Central memory CD4-positive, alpha-beta T cell (primary cell): ENCODE measurements at regions not wholly inside any gene's neighbourhood (a gene's known extent, or its start where the extent isn't known, plus 50 kb on each side); places are given as distances from the start of the nearest gene placed in this dataset.

ENCODE experiments used
- DNase-seq: peaks from one replicate; pipeline ENCODE4 v3.0.0; 2022

DNA sequence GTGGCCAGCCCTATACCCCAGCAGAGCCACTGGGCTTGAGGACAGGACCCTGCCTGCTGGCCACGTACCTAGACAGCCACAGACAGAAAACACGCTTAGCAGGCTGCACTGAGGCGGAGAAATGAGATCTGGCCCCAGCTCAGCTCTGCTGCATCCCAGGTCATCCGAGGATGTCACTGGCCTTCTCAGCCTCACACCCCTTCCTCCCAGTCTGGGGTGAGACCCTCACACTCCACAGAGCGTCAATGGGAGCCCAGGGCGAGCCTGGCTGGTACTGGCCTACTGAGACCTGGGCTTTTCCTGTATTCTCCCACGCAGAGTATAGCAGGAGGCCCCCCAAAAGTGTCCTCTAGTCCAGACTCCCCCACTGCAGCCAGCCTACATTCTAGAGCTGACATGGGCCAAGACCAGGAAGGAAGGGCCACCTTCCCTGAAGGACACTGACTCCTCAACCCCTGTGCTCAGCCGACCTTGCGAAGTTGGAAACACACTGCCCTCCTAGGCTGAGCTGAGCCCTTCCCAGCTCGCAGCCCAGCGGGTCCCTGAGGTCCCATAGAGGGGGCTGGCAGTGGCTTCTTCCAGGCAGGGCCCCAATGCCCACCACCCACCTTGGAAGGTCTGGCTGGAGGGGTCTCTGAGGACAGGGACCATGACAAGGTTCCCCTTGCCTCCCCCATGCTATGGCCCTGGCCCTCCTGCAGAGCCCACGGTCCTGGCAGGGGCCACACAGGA is 65.9 kb upstream of the LINC01488 start:
- no peak for DNase-seq

DNA sequence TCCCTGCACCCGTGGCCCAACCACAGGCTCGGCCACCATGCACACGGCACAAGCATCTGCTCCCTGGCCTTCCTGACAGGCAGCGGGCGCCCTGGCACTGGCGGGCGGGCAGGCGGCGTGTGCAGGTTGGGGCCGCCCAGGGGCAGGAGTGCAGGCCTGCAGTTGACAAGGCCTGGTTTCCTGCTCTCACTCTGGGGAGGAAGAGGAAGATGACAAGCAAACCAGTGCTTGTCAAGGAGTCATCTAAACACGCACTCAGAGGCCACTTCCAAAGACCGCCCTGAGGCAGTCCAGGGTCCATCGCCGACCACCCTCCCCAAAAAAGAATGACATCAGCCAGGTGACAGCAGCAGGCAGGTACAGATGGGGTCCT is 65.3 kb upstream of the LINC01488 start:
- no peak for DNase-seq

DNA sequence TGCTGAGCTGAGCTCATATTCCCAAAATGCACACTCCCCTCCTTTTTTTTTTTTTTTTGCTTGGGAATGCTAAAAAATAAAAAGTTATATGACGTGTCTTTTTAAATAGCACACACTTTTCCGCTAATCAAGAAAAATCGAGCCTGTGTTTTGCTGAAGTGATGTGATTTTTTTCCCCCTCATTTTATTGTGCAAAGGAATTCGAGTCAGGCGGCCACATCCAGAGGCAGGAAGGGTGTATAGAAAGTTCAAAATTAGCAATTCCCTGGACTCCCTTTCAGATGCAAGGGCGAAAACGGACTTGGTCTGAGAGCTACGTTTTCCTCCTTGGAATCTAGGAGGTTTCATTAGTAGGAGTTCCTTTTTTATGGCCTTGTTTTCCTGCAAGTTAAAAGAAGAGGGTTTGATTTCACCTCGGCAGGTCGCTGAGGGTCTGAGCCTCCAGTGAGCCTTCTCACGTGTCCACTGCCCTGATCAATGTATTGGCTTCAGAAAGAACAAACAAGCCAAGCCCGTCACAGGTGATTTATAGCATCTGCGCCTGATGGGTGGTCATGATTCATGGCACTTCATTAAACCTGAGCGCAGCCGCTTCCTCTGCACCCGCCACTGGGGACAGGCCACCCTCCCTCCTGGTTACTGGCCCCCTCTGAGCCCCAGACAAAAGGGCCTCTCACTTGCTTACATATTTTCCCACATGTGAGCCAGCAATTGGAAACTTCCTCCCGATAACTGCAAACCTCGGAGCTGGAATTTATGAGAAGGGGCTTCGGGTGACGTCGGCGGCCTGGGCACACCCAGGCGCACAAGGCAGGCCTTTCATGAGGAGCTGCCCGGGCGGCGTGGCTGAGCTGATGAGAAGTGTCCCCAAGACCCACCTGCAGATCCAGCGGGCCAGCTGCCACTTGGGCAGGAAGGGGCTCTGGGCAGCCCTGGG is 64.4 kb upstream of the LINC01488 start:
- no peak for DNase-seq

DNA sequence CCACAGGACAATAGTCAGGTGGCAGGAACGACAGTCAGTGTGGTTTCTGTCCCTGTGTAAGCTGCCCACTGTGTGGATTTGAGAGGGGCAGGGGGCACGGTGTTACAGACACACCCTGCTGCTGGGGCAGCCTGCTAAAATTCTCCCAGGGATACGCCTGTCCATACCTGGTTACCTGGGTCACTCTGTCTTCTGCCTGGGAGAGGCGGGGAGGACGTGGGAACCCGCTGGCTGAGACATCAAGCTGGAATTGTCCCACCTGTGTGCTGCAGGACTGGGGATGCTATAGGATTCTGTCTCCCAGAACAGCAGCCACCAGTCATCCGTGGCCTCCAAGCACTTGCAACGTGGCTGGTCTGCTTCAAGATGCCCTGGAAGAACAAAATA is 63.8 kb upstream of the LINC01488 start:
- no peak for DNase-seq

DNA sequence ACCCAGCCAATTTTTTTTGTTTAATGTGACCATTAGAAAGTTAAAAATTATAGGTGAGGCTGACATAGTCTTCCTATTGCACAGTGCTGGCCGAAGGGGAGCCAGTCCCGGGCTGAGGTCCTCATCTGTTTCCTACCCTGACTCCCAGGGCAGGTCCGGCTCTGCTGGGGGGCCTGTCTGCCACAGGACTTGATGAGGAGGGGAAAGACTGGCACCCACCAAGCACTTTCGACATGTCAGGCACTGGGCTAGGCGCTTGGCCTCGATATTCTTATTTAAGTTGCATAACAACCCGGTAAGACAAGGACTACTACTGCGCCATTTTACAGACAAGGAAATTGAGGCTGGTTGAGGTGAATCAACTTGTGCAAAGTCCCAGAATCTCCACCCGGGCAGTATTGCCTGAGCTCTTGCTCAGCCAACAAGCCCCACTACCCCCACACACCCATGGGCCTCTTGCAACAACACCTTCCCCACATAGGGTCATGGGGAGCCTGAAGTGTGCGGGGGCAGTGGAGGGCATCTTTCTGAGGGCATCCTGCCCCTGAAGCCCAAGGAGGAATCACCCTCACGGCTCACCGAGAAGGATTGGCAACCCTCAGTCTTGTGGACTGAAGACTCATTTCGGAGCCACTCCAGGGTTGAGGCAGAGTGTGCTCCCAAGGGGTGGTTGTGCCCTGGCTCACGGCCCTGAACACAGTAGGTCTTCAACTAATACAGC is 62.7 kb upstream of the LINC01488 start:
- DNase-seq, result no peak

DNA sequence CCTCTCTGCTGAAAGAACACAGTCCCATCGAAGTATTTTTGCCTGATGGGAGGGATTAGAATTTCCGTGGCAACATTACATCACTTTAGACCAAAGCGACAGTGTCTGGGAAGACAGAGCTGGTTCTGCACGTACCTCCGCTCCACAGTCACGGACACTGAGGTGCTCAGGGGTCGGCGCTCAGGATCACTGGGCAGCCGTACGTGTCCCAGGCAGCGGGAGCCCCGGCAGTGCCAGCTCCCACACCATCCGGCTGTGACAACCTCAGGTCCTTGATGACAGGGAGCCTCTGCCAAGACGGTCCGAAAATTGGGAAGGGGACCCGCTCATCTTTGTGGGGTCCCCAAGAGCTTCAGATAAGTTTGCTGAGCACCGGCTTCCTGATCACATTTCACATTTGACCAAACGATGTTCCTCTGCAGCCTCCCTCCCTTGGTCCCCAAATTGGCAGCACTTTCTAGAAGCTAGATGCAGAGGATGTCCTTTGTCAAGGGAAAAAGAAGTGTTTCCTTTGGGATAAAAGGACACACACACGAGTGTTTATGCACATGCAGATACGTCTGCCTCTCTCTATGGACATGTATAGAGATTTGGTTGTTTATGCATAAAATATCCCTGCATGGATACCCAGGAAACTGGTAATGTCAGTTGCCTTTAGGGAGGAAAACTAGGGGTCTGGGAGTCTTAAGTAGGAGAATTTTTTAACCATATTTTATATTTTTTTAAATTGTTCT is 61.6 kb upstream of the LINC01488 start:
- no peak for DNase-seq

DNA sequence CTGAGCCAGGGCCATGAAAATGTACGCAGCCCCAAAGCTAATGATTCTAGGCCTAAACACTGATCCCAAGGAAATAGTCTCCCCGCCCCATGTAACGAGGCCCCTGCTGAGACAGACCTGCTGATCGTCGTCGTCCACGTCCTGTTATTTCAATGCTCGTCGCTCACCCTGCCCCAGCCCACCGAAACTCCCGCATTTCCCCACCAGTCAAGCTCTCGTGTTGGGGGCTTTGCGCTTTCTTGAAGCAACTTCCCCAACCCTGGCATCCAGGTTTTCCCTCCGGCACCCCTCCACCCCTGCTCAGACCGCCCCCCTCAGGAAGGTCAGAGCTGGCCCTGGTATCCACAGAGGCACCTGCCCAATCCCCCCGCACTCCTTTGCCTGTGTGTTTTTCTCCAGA is 58.8 kb upstream of the LINC01488 start:
- no peak for DNase-seq

DNA sequence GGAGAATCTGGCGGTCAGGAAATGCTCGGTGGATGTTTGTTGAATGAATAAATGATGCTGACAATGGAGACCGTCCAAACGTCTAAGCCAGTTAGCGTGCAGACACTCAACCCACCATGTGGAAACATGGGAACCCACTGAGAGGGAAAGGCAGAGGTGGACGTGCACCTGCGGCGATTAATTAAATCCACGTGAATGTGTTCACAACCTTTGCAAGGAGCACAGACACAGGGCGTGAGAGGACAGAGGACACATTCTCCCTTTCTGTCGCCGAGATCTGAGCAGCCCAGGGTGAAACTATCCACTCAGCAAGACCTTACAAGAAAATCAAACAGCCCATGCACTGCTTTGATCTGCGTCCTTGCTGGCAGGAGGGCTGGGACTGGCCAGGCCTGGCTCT is 58.3 kb upstream of the LINC01488 start:
- no peak for DNase-seq

DNA sequence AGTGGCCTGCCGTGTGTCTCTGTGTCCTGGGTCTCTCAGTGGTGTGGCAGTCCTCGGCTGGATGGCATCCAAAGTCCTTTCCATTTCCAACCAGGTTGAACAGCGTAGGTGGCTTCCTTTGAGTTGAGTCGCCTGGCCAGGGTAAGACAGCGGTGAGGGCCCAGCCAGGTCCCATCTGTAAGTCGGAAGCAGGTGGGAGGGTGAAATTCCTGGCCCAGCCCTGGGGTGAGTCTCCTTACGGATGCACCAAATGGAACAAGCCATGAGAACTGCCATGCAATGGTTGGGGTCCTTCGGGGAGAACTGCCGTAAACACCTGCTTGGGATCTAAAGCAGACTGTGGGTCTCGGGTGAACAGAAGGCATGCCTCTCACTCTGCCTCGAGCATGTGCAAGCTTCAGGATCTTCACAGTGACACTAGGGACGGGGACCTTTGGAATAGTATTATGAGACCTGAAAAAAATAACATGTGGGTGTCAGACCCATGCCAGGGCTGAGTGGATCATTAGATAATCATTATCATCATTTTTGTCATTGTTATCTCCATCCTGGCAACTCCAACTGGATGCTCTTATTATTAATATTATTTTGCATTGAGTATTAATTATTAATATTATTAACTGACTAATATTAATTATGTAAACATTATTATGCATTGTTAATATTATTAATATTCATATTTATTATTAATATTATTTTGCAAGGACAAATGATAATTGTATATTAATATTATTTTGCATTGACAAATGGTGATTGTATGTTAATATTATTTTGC is 57.7 kb upstream of the LINC01488 start:
- no peak for DNase-seq

DNA sequence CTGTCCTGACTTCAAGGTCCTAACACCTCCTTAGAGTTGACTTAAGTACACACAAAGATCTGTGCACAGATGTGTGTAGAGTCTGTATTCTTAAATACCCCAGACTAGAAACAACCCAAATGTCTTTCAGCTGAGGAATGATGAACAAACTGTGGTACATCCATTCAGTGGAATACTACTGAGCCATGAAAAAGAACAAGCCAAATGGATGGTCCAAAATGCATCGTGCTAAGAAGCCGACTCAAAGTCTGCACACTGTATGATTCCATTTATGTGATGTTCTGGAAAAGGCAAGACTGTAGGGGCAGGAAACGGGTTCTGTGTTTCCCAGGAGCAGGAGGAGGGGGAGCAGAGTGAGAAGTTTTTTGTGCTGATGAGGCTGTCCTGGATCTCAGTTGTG is 56.7 kb upstream of the LINC01488 start:
- no peak for DNase-seq

DNA sequence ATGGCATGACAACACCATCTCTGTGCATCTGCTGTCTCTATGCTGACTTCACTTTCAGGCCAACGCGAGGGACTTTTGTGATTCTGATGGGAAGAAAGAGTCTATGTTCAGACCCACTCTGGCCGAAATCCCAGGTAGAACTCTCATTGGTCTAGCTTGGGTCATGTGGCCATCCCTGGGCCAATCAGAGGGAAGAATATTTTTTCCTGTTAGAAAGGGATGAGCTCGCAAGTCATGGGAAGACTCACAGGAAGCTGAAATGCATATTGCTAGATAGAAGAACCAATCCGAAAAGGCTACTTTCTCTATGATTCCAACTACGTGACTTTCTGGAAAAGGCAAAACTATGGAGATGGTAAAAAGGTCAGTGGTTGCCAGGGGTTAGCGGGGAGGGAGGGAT is 56.0 kb upstream of the LINC01488 start:
- no peak for DNase-seq

DNA sequence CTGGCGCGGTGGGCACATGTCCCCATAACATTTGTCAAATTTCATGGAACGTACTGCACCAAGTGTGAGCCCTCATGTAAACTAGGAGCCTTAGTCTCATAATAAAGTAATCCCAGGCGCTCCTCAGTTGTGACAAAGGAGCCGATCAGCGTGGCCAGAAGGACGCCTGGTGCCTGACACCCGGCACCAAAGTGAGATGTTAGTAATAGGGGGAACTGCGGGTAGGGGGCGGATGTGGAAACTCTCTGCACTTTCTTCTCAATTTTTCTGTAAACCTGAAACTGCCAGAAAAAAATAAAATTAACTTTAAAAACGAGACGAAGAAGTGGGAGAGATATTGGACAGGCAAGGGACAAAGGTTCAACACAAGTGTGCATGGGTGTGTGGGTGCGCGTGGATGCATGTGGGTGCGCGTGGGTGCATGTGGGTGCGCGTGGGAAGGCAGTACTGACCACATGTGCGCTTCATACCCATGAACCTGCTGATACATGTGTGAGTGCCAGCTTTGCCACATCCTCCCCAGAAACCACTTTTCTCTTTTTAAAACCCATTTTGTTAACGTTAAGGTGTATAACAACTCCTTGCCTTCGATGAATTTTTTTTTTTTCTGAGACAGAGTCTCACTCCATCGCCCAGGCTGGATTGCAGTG is 55.4 kb upstream of the LINC01488 start:
- no peak for DNase-seq

DNA sequence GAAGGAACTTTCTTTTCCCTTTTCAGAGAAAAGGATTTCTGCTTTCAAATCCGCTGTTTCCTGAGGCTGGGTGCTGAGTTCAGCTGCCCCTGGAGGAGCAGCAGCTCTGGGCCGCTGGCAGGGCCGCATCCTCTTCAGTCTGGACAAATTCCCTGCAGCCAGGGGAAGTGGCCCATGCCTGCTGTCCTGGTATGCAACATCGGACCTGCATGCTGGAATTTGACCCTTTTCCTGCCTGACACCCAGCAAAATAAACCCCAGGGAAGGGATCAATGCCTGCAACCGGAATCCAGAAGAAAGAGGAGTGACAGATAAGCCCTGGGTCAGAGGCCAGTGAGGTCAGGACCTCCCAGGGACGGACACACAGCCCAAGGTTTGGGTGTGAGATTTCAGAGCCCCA is 54.1 kb upstream of the LINC01488 start:
- DNase-seq, result no peak

DNA sequence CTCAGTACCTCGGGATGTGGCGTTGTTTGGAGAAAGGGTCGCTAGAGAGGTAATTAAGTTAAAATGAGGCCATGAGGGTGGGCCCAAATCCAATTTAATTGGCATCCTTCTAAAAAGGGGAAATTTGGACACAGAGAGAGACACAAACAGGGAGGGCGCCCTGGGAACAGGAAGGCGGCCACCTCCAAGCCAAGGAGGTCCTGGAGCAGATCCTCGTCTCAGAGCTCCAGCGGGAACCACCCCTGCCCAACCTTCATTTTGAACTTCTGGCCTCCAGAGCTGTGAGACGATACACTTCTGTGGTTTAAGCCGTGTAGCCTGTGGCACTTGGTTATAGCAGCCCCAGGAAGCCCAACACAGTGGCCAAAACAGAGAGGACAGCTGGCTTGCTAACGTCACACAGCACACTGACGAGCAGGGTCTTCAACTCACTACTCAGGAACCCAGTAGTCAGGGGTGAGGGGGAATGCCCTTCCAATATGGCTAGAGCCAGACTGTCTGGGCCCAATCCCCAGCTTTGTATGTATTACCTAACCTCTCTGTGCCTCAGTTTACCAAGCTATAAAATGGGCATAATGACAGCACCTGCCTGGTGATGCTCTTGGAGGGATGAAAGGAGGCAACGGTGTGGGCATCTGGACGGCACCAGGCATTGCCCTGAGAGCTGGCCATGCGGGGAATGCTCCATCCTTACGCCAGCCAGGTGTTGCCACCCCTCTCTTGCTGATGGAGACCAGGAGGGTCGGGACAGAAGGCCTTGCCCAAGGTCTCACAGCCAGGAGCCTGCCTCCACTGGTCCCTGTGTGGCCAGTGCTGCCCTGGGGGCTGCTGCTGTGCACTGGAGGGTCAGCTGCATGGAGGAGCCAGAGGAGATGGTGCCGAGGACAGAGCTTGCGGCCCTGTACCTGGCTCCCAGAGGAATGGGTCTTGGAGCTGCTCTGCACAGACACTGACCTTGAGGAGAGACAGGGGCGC is 53.3 kb upstream of the LINC01488 start:
- DNase-seq, result no peak

DNA sequence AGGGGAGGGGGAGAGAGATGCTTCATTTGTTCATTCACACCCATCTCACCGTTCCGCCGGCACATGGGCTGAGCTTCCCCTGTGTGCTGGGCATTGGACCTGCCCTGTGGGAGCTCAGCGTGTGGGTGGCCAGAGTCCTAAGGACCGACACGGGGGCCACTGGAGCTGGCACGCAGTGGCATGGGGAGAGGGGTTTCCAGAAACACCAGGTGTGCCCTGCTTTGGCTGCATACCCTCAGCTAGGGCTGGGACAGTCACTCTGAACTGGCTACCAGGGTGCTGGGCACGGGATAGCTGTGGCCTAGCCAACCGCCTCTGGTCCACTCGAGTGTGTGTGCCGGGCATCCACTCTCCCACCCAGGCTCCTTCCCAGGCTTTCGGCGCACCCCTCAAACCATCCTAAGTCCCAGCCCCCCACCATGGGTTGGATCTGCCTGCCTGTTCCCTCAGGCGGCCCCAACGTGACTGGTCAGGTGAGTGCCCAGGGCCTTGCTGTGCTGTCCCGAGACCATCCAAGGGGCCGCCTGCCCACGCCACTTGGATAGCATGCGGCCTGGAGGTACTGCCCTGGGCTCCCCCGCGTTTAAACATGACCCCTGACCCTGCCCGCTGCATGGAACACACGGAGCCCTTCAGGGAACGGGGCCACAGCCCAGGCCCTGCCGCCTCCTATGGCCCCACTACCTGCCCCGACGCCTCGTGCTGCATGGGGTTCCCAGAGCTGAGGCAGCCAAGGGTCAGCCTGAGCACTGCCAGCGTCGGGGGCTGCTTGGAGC is 51.6 kb upstream of the LINC01488 start:
- no peak for DNase-seq

DNA sequence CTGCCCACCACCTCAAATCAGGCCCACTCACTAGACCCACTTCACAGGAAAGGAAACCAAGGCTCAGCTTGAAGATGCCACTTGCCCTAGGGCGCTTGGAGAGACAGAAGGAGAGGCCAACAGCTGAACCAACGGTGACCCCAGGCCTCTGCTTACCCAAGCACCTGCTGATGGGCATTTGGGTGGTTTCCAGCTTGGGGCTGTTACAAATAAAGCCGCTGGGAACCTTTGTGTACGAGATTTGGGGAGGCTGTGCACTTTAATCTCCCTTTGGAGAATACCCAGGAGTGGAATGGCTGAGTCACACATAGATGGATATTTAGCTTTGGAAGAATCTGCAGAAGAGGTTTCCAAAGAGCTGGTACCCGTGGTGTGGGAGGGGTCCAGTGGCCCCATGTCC is 50.9 kb upstream of the LINC01488 start:
- no peak for DNase-seq

DNA sequence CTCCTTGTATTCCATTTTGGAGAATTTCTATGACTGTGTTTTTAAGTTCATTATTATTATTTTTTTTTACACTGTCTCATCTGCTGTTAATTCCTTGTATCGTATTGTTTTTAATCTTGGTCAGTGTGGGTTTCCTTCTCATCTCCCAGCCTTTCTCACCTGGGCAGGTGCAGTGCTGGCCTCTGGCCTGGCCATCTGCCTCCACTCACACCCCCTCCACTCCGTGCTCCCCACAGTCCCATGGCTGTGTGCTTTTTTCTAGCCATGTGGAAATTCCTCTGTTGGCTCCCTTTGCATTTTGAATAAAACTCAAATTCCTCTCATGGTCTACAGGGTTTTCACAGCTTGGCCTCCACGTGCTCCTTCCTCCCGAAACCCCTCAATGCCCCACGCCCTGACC is 50.3 kb upstream of the LINC01488 start:
- no peak for DNase-seq
